PC-3 (cell line): ENCODE measurements at regions not wholly inside any gene's neighbourhood (a gene's known extent, or its start where the extent isn't known, plus 50 kb on each side); places are given as distances from the start of the nearest gene placed in this dataset.

ENCODE experiments used
- ATAC-seq: fragments of 200-7000 bp; cut with Tn5 transposase; 2 replicates; pipeline ENCODE4 v1.9.1; 2020; ENCODE audit warnings: mild to moderate bottlenecking, moderate library complexity
- BruUV-seq: library from RNA; stranded (reverse); fragments of 400-500 nt; replicated peaks from 2 replicates; lab custom pipeline; 2021; lab: Mats Ljungman, UMichigan
- CTCF ChIA-PET: fragments of 300-600 bp; sonication (Branson Sonifier 250); formaldehyde crosslinking; loops from one replicate; lab custom pipeline; 2022; ENCODE audit warnings: antibody characterized with exemption; lab: Charles Lee
- POLR2A ChIA-PET: fragments of 300-600 bp; sonication (Branson Sonifier 250); formaldehyde crosslinking; loops from one replicate; lab custom pipeline; 2022; ENCODE audit warnings: antibody characterized with exemption; ENCODE audit not compliant: unreplicated experiment; lab: Charles Lee
- DNase-seq: peaks from one replicate; pipeline ENCODE4 v3.0.0-alpha.2; 2015
- H2AFZ ChIP-seq: fragments of 300-600 bp; sonication (generic); 2 replicates; pipeline ENCODE4 v1.6.0; 2016; ENCODE audit warnings: antibody characterized with exemption, low read length
- H3F3A ChIP-seq: fragments of 300-600 bp; sonication (generic); one replicate; pipeline ENCODE4 v1.6.0; 2017; ENCODE audit warnings: antibody characterized with exemption, low read length, control low read depth, mild to moderate bottlenecking; ENCODE audit not compliant: unreplicated experiment
- H3K27ac ChIP-seq: fragments of 300-600 bp; sonication (generic); 2 replicates; pipeline ENCODE4 v1.5.1; 2016; ENCODE audit warnings: mild to moderate bottlenecking, low read length
- H3K27me3 ChIP-seq: fragments of 300-600 bp; sonication (generic); 2 replicates; pipeline ENCODE4 v1.6.1; 2016; ENCODE audit warnings: low read length, mixed read lengths
- H3K36me3 ChIP-seq: fragments of 300-600 bp; sonication (generic); 2 replicates; pipeline ENCODE4 v1.6.1; 2016; ENCODE audit warnings: low read depth, mixed run types, low read length, mixed read lengths
- H3K4me1 ChIP-seq: fragments of 300-600 bp; sonication (generic); 2 replicates; pipeline ENCODE4 v1.5.1; 2016; ENCODE audit warnings: low read length; ENCODE audit not compliant: insufficient read depth
- H3K4me2 ChIP-seq: fragments of 300-600 bp; sonication (generic); 2 replicates; pipeline ENCODE4 v1.6.0; 2016; ENCODE audit warnings: low read length
- H3K4me3 ChIP-seq: fragments of 300-600 bp; sonication (generic); 2 replicates; pipeline ENCODE4 v1.5.1; 2016; ENCODE audit warnings: mild to moderate bottlenecking, low read length, mixed read lengths
- H3K79me2 ChIP-seq: fragments of 300-600 bp; sonication (generic); 2 replicates; pipeline ENCODE4 v1.6.1; 2017; ENCODE audit warnings: low read length, mixed read lengths
- H3K9ac ChIP-seq: fragments of 300-600 bp; sonication (generic); 2 replicates; pipeline ENCODE4 v1.6.0; 2016; ENCODE audit warnings: mild to moderate bottlenecking, low read length
- H3K9me2 ChIP-seq: fragments of 300-600 bp; sonication (generic); replicated peaks from 2 replicates; pipeline ENCODE4 v1.6.1; 2016; ENCODE audit warnings: mixed run types, low read length, mixed read lengths
- H3K9me3 ChIP-seq: fragments of 300-600 bp; sonication (generic); 2 replicates; pipeline ENCODE4 v1.6.1; 2016; ENCODE audit warnings: low read length, mixed read lengths
- H4K20me1 ChIP-seq: fragments of 300-600 bp; sonication (generic); 2 replicates; pipeline ENCODE4 v1.6.1; 2016; ENCODE audit warnings: low read length, mixed read lengths
- CTCF ChIP-seq: fragments of 300-600 bp; sonication (generic); conservative IDR thresholded peaks from 2 replicates; pipeline ENCODE4 v1.5.1; 2017; ENCODE audit warnings: antibody characterized with exemption, low read depth, mild to moderate bottlenecking, low read length
- EZH2 ChIP-seq: fragments of 300-600 bp; sonication (generic); IDR thresholded peaks from one replicate; pipeline ENCODE4 v1.6.1; 2017; ENCODE audit warnings: antibody characterized with exemption, mild to moderate bottlenecking, low read length; ENCODE audit not compliant: unreplicated experiment
- EZH2phosphoT487 ChIP-seq: fragments of 300-600 bp; sonication (generic); IDR thresholded peaks from 2 replicates; pipeline ENCODE4 v1.6.1; 2018; ENCODE audit warnings: mild to moderate bottlenecking, antibody characterized with exemption, low read length, borderline replicate concordance
- intact Hi-C: fragments of 100-400 bp; cut with micrococcal nuclease; formaldehyde crosslinking; loops from 2 replicates; pipeline ENCODE4 v1.9.0; 2023

GRCh38 chr5:166571668-166572067, 1719.8 kb upstream of the WWC1 start:
- Histone ChIP-seq H3K4me1 (no peaks in the 10 kb centered on the region), H3K4me2 (no peak overlapping the region), H3K9me2 (no peaks in the 10 kb centered on the region), H3K79me2 (no peaks in the 10 kb centered on the region), H3K9me3 (no peaks in the 10 kb centered on the region), H3F3A (no peaks in the 10 kb centered on the region), H4K20me1 (no peaks in the 10 kb centered on the region), H2AFZ (no peak overlapping the region), H3K27me3 (no peaks in the 10 kb centered on the region), H3K27ac (no peak overlapping the region), H3K36me3 (no peaks in the 10 kb centered on the region), H3K9ac (no peak overlapping the region), H3K4me3 (no peak overlapping the region)
- ChIA-PET CTCF (no interaction called here), POLR2A (no interaction called here)
- DNase-seq: no peak
- TF ChIP-seq EZH2phosphoT487 (no peak), EZH2 (no peak), CTCF (no peak)
- no TSS peak for BruUV-seq
- no peak for ATAC-seq
- intact Hi-C loops: no loop called here

- Histone ChIP-seq H3K27me3 (no peaks in the 10 kb centered on the region), H3K9me3 (no peaks in the 10 kb centered on the region), H3K79me2 (no peaks in the 10 kb centered on the region), H4K20me1 (no peaks in the 10 kb centered on the region), H3K4me3 (no peak overlapping the region), H2AFZ (no peak overlapping the region), H3K4me2 (no peak overlapping the region), H3K9me2 (no peaks in the 10 kb centered on the region), H3K4me1 (no peaks in the 10 kb centered on the region), H3K9ac (no peak overlapping the region), H3K27ac (no peak overlapping the region), H3F3A (no peaks in the 10 kb centered on the region), H3K36me3 (no peaks in the 10 kb centered on the region)
- ATAC-seq: no peak
- CTCF ChIA-PET: no interaction called here
- no TSS peak for BruUV-seq
- TF ChIP-seq EZH2phosphoT487: no peak
- no peak for TF ChIP-seq EZH2
- TF ChIP-seq CTCF: no peak
- POLR2A ChIA-PET: no interaction called here
- intact Hi-C loops: no loop called here
- no peak for DNase-seq
These were observed 1715.1 kb upstream of the WWC1 start for GRCh38 chr5:166576323-166576722.

- Histone ChIP-seq H3K4me2 (no peak overlapping the region), H3K36me3 (no peaks in the 10 kb centered on the region)
- POLR2A ChIA-PET: no interaction called here
These were observed 1709.6 kb upstream of the WWC1 start for GRCh38 chr5:166581826-166582225.

More at GRCh38 chr5:166581826-166582225, 1709.6 kb upstream of the WWC1 start:
- Histone ChIP-seq H3K9me3 (no peaks in the 10 kb centered on the region), H2AFZ (no peak overlapping the region), H4K20me1 (no peaks in the 10 kb centered on the region), H3K27me3 (no peaks in the 10 kb centered on the region), H3K4me1 (no peaks in the 10 kb centered on the region), H3K9ac (no peak overlapping the region), H3K27ac (no peak overlapping the region), H3K79me2 (no peaks in the 10 kb centered on the region), H3K4me3 (no peak overlapping the region), H3F3A (no peaks in the 10 kb centered on the region), H3K9me2 (no peaks in the 10 kb centered on the region)
- no peak for DNase-seq
- no TSS peak for BruUV-seq
- no peak for TF ChIP-seq EZH2
- no peak for TF ChIP-seq CTCF
- TF ChIP-seq EZH2phosphoT487: no peak
- CTCF ChIA-PET: no interaction called here
- no peak for ATAC-seq
- intact Hi-C loops: no loop called here
